Fibroblast of the conjunctiva (primary cell): ENCODE measurements at regions not wholly inside any gene's neighbourhood (a gene's known extent, or its start where the extent isn't known, plus 50 kb on each side); places are given as distances from the start of the nearest gene placed in this dataset.
"Not testable (repeated sequence)": the region's sequence is repeated elsewhere in the genome, so short reads cannot be mapped to it uniquely, and the experiment has no call there.

ENCODE experiments used
- DNase-seq: peaks from one replicate; pipeline ENCODE4 v3.0.0-alpha.2; 2010; ENCODE audit warnings: low read depth

GRCh38 chr12:67535176-67535575 lies 113.4 kb upstream of the DYRK2 start:
- no peak for DNase-seq

GRCh38 chr12:67535971-67536370 lies 112.6 kb upstream of the DYRK2 start:
- DNase-seq = no peak

GRCh38 chr12:67539329-67539728 lies 109.2 kb upstream of the DYRK2 start:
- DNase-seq = no peak

- DNase-seq = no peak
These were observed 108.6 kb upstream of the DYRK2 start for GRCh38 chr12:67539946-67540345.

- DNase-seq = no peak
These were observed 107.5 kb upstream of the DYRK2 start for GRCh38 chr12:67540920-67541624.

GRCh38 chr12:67541625-67541991 lies 106.9 kb upstream of the DYRK2 start:
- DNase-seq = no peak

- DNase-seq = no peak
These were observed 105.3 kb upstream of the DYRK2 start for GRCh38 chr12:67543021-67543770.

- no peak for DNase-seq
These were observed 103.2 kb upstream of the DYRK2 start for GRCh38 chr12:67545298-67545697.

GRCh38 chr12:67546746-67547145 lies 101.8 kb upstream of the DYRK2 start:
- DNase-seq = no peak

- DNase-seq = not testable (repeated sequence)
These were observed 93.3 kb upstream of the DYRK2 start for GRCh38 chr12:67555075-67555717.

- DNase-seq = no peak
These were observed 89.8 kb upstream of the DYRK2 start for GRCh38 chr12:67558775-67559174.

- no peak for DNase-seq
These were observed 88.8 kb upstream of the DYRK2 start for GRCh38 chr12:67559751-67560150.

- no peak for DNase-seq
These were observed 85.8 kb upstream of the DYRK2 start for GRCh38 chr12:67562513-67563287.

- no peak for DNase-seq
These were observed 80.5 kb upstream of the DYRK2 start for GRCh38 chr12:67568055-67568454.

GRCh38 chr12:67572492-67572891 lies 76.1 kb upstream of the DYRK2 start:
- no peak for DNase-seq

GRCh38 chr12:67573566-67573965 lies 75.0 kb upstream of the DYRK2 start:
- no peak for DNase-seq

GRCh38 chr12:67578976-67579661 lies 69.4 kb upstream of the DYRK2 start:
- DNase-seq = no peak

GRCh38 chr12:67579662-67580003 lies 68.9 kb upstream of the DYRK2 start:
- no peak for DNase-seq

- no peak for DNase-seq
These were observed 66.2 kb upstream of the DYRK2 start for GRCh38 chr12:67582238-67582834.

- DNase-seq = no peak
These were observed 65.7 kb upstream of the DYRK2 start for GRCh38 chr12:67582844-67583243.

GRCh38 chr12:67586951-67587350 lies 61.6 kb upstream of the DYRK2 start:
- no peak for DNase-seq

- DNase-seq = no peak
These were observed 59.5 kb upstream of the DYRK2 start for GRCh38 chr12:67589078-67589477.
